HEK293T (cell line): ENCODE measurements at regions not wholly inside any gene's neighbourhood (a gene's known extent, or its start where the extent isn't known, plus 50 kb on each side); places are given as distances from the start of the nearest gene placed in this dataset.

Experiments used
- BHLHE40 ChIP-seq: fragments of 450-650 bp; IDR thresholded peaks from 2 replicates; pipeline ENCODE4 v1.6.1; 2016; ENCODE audit warnings: mild to moderate bottlenecking, moderate library complexity, borderline replicate concordance
- CTBP1 ChIP-seq: fragments of 450-650 bp; IDR thresholded peaks from 2 replicates; pipeline ENCODE4 v1.6.1; 2016; ENCODE audit warnings: borderline replicate concordance
- ELF4 ChIP-seq: fragments of 450-650 bp; IDR thresholded peaks from 2 replicates; pipeline ENCODE4 v1.6.1; 2017; ENCODE audit warnings: antibody characterized with exemption
- FOXA1 ChIP-seq: fragments of 450-650 bp; IDR thresholded peaks from 2 replicates; pipeline ENCODE4 v1.6.1; 2016; ENCODE audit warnings: mild to moderate bottlenecking
- FOXK2 ChIP-seq: fragments of 450-650 bp; IDR thresholded peaks from 2 replicates; pipeline ENCODE4 v1.6.1; 2016; ENCODE audit warnings: mild to moderate bottlenecking
- FOXM1 ChIP-seq: fragments of 450-650 bp; IDR thresholded peaks from 2 replicates; pipeline ENCODE4 v1.6.1; 2017; ENCODE audit warnings: mild to moderate bottlenecking, borderline replicate concordance
- HDGF ChIP-seq: fragments of 450-650 bp; IDR thresholded peaks from 2 replicates; pipeline ENCODE4 v1.6.1; 2017; ENCODE audit warnings: antibody characterized with exemption, borderline replicate concordance
- L3MBTL2 ChIP-seq: fragments of 450-650 bp; conservative IDR thresholded peaks from 2 replicates; pipeline ENCODE4 v1.6.1; 2016; ENCODE audit warnings: mild to moderate bottlenecking
- LEF1 ChIP-seq: fragments of 450-650 bp; IDR thresholded peaks from 2 replicates; pipeline ENCODE4 v1.6.1; 2017; ENCODE audit warnings: mild to moderate bottlenecking, borderline replicate concordance
- NFRKB ChIP-seq: fragments of 450-650 bp; IDR thresholded peaks from 2 replicates; pipeline ENCODE4 v1.6.1; 2016; ENCODE audit warnings: mild to moderate bottlenecking, moderate library complexity
- SP1 ChIP-seq: fragments of 450-650 bp; IDR thresholded peaks from 2 replicates; pipeline ENCODE4 v1.6.1; 2017
- SUZ12 ChIP-seq: fragments of 450-650 bp; IDR thresholded peaks from 2 replicates; pipeline ENCODE4 v1.6.1; 2016; ENCODE audit warnings: mild to moderate bottlenecking
- TARDBP ChIP-seq: fragments of 450-650 bp; IDR thresholded peaks from 2 replicates; pipeline ENCODE4 v1.6.1; 2016
- ZNF384 ChIP-seq: fragments of 450-650 bp; IDR thresholded peaks from 2 replicates; pipeline ENCODE4 v1.6.1; 2016

- TF ChIP-seq ELF4: no peak
- no peak for TF ChIP-seq SP1
- no peak for TF ChIP-seq FOXK2
- no peak for TF ChIP-seq TARDBP
- no peak for TF ChIP-seq CTBP1
- no peak for TF ChIP-seq SUZ12
- TF ChIP-seq FOXM1: no peak
- no peak for TF ChIP-seq FOXA1
- TF ChIP-seq ZNF384: no peak
- TF ChIP-seq BHLHE40: no peak
- TF ChIP-seq LEF1: no peak
- TF ChIP-seq L3MBTL2: no peak
- no peak for TF ChIP-seq NFRKB
- TF ChIP-seq HDGF: no peak
These were observed 65.6 kb upstream of the VSTM2A start for GRCh38 chr7:54476609-54477008.
